Renal cortex interstitium (tissue), 11 donors: ENCODE measurements at regions not wholly inside any gene's neighbourhood (a gene's known extent, or its start where the extent isn't known, plus 50 kb on each side); places are given as distances from the start of the nearest gene placed in this dataset.
A peak's percentile ranks its signal among the peaks of the same experiment; 100 is the strongest.
"Not testable (repeated sequence)": the region's sequence is repeated elsewhere in the genome, so short reads cannot be mapped to it uniquely, and the experiment has no call there.

Experiments
- DNase-seq, 11 donors: peaks; one replicate each; pipeline ENCODE4 v3.0.0-alpha.2; 2013; ENCODE audit warnings: low read depth in 9 of 11, low spot score in 4 of 11; ENCODE audit errors: extremely low read depth in 1 of 11

DNA sequence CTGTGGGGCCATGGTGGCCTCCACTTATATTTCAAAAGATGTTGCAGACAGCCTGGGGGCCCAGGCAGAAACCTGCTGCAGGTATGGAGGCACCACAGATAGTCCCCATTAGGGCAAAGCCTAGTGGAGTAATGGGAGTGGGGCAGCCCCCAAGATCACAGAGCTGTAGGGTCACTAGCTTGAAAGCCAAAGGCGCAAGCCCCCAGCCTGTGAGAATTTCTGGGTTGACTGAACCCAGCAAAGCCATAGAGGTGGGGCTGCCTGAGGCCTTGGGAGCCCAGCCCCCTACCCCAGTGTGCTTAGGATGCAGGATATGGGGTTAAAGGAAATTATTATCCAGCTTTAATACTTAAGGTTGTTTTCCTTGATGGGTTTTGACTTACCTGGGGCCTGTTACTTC, 165.3 kb upstream of the FBN2 start:
- no peak for DNase-seq

GRCh38 chr5:128706269-128706668, 168.2 kb upstream of the FBN2 start:
- no peak for DNase-seq

DNA sequence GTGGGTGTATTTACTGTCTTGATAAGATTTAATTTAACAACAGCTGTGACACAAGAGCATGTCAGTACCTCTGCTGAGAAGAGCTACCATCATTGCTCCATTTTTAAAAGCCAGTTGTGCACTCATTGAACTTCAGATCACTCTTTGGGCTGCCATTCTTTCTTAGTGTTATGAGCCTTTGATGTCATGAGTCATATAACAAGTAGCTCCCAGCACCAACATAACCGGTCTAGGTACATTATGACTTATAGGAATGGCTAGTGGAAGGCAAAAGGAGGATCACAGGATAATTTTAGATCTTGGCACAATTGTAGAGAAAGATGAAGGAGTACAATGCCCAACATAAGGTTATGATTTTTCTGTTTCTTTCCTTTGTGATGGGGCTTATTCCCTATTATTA, 170.8 kb upstream of the FBN2 start:
- DNase-seq, result no peak

DNA sequence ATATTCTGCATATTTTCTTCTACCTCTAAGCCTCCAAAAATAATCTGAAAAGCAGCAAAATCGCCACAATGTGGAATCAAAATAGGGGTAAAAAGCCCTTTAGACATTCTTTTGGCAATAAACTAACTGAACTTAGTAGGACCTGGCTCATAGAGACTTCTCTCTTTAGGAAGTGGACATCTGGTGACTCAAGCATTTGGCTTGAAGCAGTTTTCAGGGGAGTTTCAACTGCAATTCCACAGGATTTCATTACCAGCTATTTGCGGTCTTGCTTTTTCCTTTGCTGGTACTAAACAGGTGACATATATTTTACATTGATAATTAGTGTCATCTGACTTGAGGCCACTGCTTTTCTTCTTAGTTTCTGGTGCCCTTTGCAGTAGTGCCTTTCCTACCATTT, 173.2 kb upstream of the FBN2 start:
- DNase-seq, result no peak

DNA sequence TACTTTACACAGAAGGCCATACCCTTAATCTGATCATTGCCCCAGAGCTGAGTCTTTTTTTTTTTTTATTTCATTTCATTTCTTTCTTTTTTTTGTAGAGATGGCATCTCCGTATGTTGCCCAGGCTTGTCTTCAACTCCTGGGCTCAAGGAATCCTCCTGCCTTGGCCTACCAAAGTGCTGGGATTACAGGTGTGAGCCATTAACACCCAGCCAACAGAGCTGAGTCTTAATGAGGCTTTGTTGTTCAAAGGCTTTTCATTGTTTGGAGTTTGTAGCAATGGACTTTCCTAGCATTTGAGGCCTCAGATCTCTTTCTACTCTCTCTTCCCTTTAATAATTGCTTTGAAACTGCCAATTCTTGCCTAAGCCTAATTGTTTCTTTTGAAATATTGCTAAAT, 176.5 kb upstream of the FBN2 start:
- DNase-seq, result no peak

GRCh38 chr5:128722551-128722950, 184.5 kb upstream of the FBN2 start:
- no peak for DNase-seq

- DNase-seq, result not testable (repeated sequence)
Measured at GRCh38 chr5:128730021-128730420, 192.0 kb upstream of the FBN2 start.

DNA sequence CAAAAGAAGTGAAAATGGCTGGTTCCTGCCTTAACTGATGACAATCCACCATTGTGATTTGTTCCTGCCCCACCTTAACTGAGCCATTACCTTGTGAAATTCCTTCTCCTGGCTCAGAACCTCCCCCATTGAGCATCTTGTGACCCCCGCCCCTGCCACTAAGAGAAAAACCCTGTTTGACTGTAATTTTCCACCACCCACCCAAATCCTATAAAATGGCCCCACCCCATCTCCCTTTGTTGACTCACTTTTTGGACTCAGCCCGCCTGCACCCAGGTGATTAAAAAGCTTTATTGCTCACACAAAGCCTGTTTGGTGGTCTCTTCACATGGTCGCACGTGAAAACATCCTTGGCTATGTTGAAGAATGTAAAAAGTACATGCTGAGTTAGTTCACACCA, 197.6 kb upstream of the FBN2 start:
- DNase-seq, result not testable (repeated sequence)

GRCh38 chr5:128736553-128736952, 198.5 kb upstream of the FBN2 start:
- DNase-seq, result no peak

GRCh38 chr5:128749136-128749898, 211.3 kb upstream of the FBN2 start:
- DNase-seq, result no peak

- no peak for DNase-seq
Measured at GRCh38 chr5:128750155-128750554, 212.1 kb upstream of the FBN2 start.

DNA sequence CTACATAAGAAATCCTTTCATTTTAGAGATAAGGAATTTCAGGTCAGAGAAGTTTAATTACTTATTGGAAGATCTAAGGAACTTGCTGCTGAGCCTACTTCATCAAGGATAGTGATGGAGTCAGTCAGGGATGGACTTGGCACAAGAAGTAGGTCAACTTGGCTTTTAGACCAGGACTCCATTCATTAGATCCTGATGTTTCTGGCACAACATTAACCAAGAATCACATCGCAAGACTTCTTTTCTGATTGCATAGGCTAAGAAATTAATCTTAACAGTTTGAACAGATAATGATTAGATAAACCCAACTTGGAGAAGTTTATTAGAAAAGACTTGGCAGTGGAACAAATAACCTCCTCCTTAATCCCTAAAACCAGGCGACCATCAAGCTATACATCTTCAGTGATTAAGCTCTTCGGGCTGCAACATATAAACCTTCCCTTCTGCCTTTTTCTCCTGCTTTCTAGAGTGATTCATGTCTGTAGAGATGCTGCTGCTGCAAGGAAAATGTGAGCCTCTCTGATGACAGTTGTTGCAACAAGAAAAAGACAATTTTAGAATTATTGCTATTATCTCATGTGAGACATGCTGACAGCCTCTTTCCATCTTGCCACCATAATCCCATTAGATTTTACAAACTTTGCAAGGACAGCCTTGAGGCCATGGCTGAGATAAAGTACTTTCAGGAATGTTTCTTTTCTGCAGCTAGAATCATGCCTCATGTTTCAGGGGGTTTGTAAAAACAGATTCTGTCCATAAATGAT, 207.9 kb upstream of the SLC27A6 start:
- DNase-seq, result no peak

DNA sequence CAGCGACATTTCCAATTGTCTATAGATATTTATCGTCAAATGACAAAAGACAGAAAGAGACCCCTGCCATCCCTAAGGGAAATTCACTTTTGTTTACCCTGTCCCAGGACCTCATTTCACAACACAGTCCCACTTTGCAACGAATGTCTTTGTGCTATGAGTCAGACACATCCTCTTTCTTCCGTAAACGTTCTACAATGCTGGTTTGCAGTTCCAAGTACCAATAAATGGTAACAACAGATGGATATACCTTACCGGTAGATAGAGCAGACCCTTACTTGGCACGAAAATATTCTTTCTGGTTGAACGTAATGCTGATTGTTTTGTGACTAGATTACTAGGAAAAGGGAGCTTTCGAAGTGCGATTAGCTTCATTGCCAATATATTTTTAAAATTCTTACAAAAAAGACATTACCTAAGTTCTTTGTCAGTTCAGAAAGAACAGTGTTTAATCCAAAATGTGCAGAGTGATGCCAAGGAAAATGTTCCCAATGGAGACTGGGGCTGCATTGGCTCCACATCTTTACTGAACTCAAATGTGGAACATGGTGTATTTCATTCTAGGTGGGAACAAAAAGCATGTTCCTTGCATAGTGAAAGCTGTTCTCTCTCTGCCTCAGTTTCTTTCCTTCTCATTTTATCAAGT, 202.5 kb upstream of the SLC27A6 start:
- no peak for DNase-seq

DNA sequence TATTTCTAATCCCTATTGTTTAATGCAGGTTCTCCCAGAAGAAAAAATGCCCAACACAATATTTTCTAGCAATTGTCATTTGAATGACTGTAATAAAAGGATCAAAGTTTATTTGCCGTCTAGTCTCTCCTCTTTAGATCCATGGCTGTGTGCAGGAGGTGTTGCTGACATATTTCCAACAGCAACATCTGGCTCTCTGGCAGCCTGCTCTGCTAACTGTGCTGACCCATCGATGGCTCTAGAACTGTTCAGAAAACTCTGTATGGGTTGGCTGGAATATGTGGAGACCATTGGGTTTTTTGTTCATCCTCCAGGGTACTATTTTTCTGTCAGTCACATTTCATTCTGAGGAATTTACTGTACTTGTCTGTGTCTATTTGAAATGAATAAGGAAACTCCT, 202.0 kb upstream of the SLC27A6 start:
- peak in 1 of 11 donors; percentile 24 for DNase-seq

DNA sequence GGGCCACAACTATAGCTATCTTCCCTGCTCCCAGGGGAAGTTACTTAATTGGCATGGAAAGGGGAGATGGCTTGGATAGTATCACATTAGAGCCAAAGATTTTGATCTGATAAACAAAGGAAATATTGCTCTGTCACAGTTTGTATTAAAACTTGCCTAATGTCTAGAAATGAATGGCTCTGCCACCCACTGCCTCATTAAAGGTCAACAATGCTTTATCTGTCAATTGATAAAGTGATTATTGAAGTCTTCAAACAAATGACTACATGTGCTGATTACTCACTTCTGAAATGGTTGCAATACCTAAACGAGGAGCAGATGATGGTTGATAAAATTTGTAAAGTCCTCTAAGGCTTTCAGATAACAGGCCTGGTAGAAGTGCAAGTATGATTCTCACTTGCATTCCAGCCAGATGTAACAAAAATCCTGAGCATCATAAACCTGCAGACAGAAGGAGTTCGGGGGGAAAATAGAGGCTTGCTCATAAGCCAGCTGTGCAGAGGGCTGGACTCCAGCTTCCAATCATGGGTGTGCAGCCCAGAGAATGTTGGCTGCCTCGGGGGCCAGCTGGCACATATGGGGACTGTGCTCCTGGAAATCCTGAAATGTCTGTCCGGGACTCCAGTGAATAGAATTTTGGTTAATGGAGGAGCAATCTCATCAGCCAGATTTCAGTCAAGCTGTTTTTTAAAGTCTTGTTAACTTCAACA, 200.5 kb upstream of the SLC27A6 start:
- DNase-seq, result no peak

DNA sequence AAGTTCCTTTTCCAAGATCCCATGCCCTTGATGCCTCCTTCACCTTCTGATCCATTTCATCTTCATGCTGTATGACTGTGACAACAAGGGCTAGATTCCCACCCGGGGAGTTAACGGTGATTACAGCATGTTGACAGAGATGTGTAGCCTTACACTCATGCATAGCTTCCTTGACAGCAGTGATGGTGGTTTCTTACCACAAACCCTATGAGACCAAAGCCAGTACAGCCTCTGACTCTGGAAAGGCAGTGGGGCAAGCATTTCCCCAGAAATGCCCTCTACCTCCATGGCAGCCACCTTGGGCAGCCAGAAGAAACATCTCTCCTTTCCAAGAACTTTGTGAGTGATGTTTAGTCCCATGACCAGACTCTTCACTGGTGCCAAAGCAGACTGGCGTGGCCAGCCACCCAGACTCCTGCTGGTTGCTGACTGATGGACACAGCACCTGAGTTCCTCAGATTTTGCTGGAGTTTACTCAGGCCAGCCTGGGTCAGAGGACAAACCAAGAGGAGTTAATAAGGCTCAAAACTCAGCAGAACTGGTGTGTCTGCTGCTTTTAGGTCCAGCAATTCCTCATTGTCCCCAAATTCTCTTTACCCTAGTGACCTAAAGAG, 199.7 kb upstream of the SLC27A6 start:
- no peak for DNase-seq

- no peak for DNase-seq
Measured at GRCh38 chr5:128766406-128766805, 198.9 kb upstream of the SLC27A6 start.

DNA sequence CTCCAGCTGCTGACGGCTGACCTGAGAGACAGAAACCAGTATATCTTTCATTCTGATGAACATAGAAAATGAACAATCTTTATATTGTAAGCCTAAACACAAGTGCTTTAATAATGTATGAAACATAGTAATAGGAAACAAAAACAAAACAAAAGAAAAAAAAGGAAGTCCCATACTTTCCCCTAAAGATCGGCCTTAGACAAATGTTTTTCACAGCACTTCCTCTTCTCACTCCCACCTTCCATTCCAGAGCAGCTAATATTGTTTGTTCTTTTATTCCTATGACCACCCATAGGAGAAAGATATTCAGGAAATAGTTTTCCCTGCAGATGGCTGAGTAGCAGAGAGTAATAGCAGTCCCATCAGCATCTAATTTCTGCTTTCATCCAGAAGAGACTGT, 194.4 kb upstream of the SLC27A6 start:
- DNase-seq, result no peak

DNA sequence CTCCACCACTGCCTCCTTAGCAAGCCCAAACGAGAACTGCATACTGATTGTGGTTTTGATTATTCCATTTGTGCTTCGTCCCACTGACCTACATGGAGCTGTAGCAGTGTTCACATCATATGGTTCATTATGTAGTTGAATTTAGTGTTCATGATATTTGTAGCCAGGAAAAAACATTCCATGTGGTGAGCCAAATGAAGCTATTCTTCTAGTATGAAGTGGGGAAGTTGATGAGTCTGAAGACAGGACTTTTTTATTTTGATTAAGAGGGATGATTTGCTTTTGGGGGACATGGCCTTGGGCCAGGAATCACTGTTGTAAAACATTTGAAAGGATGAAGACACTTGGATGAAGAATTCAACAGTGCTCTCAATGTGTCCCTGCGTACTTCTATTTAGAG, 192.9 kb upstream of the SLC27A6 start:
- DNase-seq, result no peak
